Gastrocnemius medialis (tissue), 4 donors: ENCODE measurements at regions not wholly inside any gene's neighbourhood (a gene's known extent, or its start where the extent isn't known, plus 50 kb on each side); places are given as distances from the start of the nearest gene placed in this dataset.

Source experiments
- POLR2A ChIP-seq, 2 donors: fragments of 450-650 bp; IDR thresholded peaks; one replicate each; pipeline ENCODE4 v1.6.1; 2017; ENCODE audit warnings: antibody characterized with exemption in 2 of 2, mild to moderate bottlenecking in 2 of 2, moderate library complexity in 2 of 2
- TF ChIP-seq, protein P1 (sequence below), 5 experiments: fragments of 450-650 bp in 3 of 5; fragments of 200-600 bp in 2 of 5; sonication (generic) in 2 of 5; IDR thresholded peaks in 4 of 5; conservative IDR thresholded peaks in 1 of 5; 1 replicate in 4 of 5; 2 replicates in 1 of 5; pipeline ENCODE4 v1.5.1; 2016 to 2019; ENCODE audit warnings: antibody characterized with exemption in 5 of 5, mild to moderate bottlenecking in 3 of 5, moderate library complexity in 3 of 5

DNA sequence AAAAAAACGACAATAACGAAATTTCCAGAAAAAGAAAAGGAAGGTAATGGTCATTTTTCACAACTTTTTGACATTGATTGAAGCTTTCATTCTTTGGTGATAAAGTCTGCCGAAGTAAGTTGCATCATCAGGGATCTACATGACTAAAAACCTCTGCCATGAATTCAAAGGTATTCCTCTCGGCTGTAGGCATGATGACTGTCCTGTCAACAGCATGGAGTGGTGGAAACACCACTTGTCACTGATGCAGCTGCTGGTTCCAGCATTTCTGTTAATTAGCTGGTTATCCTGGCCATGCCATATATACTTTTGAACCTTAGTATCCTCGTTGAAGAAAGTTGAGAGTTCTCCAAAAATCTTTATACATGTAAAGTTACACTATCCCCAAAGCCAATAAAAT lies 859.0 kb upstream of the ARPP21 start:
- TF ChIP-seq, protein P1, sequence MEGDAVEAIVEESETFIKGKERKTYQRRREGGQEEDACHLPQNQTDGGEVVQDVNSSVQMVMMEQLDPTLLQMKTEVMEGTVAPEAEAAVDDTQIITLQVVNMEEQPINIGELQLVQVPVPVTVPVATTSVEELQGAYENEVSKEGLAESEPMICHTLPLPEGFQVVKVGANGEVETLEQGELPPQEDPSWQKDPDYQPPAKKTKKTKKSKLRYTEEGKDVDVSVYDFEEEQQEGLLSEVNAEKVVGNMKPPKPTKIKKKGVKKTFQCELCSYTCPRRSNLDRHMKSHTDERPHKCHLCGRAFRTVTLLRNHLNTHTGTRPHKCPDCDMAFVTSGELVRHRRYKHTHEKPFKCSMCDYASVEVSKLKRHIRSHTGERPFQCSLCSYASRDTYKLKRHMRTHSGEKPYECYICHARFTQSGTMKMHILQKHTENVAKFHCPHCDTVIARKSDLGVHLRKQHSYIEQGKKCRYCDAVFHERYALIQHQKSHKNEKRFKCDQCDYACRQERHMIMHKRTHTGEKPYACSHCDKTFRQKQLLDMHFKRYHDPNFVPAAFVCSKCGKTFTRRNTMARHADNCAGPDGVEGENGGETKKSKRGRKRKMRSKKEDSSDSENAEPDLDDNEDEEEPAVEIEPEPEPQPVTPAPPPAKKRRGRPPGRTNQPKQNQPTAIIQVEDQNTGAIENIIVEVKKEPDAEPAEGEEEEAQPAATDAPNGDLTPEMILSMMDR (IDR thresholded peaks at IDR 0.05 in 4 of 5, conservative IDR thresholded peaks at IDR 0.05 in 1 of 5) = no peak
- TF ChIP-seq POLR2A (IDR thresholded peaks at IDR 0.05) = no peak
